ENCODE measurements at regions not wholly inside any gene's neighbourhood (a gene's known extent, or its start where the extent isn't known, plus 50 kb on each side); places are given as distances from the start of the nearest gene placed in this dataset.

DNA sequence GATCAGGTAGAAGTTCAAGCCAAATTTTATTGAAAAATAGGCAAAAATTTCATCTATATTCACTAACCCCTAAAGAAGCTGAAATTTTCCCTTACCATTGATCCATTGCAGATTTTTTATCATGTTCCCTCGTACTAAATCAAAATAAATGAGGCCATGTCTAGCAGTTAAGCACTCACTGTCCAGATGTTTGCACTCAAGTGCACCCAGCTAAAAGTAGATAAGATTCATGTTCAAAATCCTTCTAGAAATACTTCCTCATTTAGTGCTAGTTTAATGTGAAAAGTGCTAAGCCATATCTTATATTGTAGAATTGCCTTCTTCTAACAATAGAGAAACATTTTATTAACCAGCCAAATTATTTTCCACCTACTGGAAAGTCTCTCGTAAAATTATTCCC is 164.7 kb upstream of the UBE2E2 start:
- Histone ChIP-seq H3K4me1 (ENCODE audit: control insufficient read depth, insufficient read depth, low read length) (no peaks in the 10 kb centered on the region), H3K9me3 (ENCODE audit: control insufficient read depth, low read depth, low read length) (no peaks in the 10 kb centered on the region), H3K4me3 (ENCODE audit: low read length) (no peak overlapping the region), H3K27ac (ENCODE audit: low read length) (no peak overlapping the region), H3K36me3 (ENCODE audit: control insufficient read depth, insufficient read depth, low read length) (no peaks in the 10 kb centered on the region), H3K27me3 (ENCODE audit: control insufficient read depth, insufficient read depth, low read length) (no peaks in the 10 kb centered on the region)
- DNase-seq = no peak
- WGBS (ENCODE audit: insufficient coverage, low lambda C conversion rate) = 85% methylated on average over 2 of the region's 2 CpGs

DNA sequence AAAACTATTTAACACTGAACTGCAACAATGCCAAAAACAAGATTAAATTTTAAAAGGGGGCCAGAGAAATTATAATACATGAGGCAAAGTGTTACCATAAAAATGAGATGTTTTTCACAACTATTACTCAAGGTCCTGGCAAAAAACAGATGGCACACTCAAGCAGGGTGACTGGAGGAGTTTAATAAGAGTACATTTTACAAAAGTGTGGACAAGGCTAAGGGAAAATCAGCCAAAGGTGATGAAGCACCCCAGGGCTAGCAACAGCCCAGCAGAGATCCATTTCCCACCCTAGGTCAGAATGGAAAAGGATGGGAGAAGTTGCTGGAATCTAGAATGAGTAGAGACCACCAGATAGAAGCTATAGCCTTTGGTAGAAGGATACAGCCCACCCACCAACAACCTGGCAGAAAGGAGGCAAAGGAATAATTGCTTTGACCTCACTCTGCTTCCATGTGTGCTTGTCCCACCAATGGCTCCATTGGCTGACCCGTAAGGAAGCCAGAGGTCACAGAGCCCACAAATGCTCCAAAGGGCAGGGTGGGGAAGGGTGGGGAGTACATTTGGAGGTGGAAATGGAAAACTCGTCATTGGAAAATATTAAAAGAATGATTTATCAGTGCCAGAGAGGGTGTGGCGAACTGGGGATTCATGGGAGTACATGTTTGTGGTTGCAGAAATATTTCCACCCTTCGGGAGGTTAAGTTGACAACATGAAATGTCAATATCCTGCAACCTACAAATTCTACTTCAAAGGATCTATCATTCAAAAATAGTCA is 161.0 kb upstream of the UBE2E2 start:
- Histone ChIP-seq H3K4me1 (ENCODE audit: control insufficient read depth, insufficient read depth, low read length) (no peaks in the 10 kb centered on the region), H3K4me3 (ENCODE audit: low read length) (no peak overlapping the region), H3K27ac (ENCODE audit: low read length) (no peak overlapping the region), H3K36me3 (ENCODE audit: control insufficient read depth, insufficient read depth, low read length) (no peaks in the 10 kb centered on the region), H3K27me3 (ENCODE audit: control insufficient read depth, insufficient read depth, low read length) (no peaks in the 10 kb centered on the region), H3K9me3 (ENCODE audit: control insufficient read depth, low read depth, low read length) (no peaks in the 10 kb centered on the region)
- DNase-seq = no peak
- 94% methylated on average over 2 of the region's 4 CpGs for WGBS (ENCODE audit: insufficient coverage, low lambda C conversion rate)

DNA sequence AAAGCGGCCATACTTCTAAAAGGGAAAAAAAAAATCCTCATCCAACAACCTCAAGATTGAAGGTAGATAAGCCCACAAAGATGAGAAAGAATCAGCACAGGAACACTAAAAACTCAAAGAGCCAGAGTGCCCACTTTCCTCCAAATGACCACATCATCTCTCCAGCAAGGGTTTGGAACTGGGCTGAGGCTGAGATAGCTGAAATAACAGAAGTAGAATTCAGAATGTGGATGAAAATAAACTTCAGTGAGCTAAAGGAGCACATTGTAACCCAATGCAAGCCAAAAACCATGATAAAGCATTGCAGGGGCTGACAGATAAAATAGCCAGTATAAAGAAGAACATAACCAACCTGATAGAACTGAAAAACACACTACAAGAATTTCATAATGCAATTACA is 158.7 kb upstream of the UBE2E2 start:
- no peak for DNase-seq
- no peaks in the 10 kb centered on the region for H3K27me3 ChIP-seq (ENCODE audit: control insufficient read depth, insufficient read depth, low read length)
- no peak overlapping the region for H3K4me3 ChIP-seq (ENCODE audit: low read length)
- no peaks in the 10 kb centered on the region for H3K9me3 ChIP-seq (ENCODE audit: control insufficient read depth, low read depth, low read length)
- H3K4me1 ChIP-seq (ENCODE audit: control insufficient read depth, insufficient read depth, low read length) = no peaks in the 10 kb centered on the region
- H3K27ac ChIP-seq (ENCODE audit: low read length) = no peak overlapping the region
- no peaks in the 10 kb centered on the region for H3K36me3 ChIP-seq (ENCODE audit: control insufficient read depth, insufficient read depth, low read length)
- no CpG with 5 or more reads among the region's 1 CpG for WGBS (ENCODE audit: insufficient coverage, low lambda C conversion rate)

DNA sequence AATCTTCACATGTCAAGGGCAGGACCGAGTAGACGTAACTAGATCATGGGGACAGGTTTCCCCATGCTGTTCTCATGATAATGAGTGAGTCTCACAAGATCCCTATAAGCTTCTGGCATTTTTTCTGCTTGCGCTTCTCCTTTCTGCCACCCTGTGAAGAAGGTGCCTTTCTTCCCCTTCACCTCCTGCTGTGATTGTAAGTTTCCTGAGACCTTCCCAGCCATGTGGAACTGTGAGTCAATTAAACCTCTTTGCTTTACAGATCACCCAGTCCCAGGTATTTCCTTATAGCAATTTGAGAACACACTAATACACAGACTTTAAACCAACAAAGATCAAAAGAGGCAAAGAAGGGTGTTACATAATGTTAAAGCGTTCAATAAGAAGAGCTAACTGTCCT is 156.6 kb upstream of the UBE2E2 start:
- DNase-seq = no peak
- no peaks in the 10 kb centered on the region for H3K4me1 ChIP-seq (ENCODE audit: control insufficient read depth, insufficient read depth, low read length)
- 100% methylated on average over 2 of the region's 4 CpGs for WGBS (ENCODE audit: insufficient coverage, low lambda C conversion rate)
- no peaks in the 10 kb centered on the region for H3K9me3 ChIP-seq (ENCODE audit: control insufficient read depth, low read depth, low read length)
- no peak overlapping the region for H3K27ac ChIP-seq (ENCODE audit: low read length)
- no peaks in the 10 kb centered on the region for H3K27me3 ChIP-seq (ENCODE audit: control insufficient read depth, insufficient read depth, low read length)
- no peak overlapping the region for H3K4me3 ChIP-seq (ENCODE audit: low read length)
- no peaks in the 10 kb centered on the region for H3K36me3 ChIP-seq (ENCODE audit: control insufficient read depth, insufficient read depth, low read length)

DNA sequence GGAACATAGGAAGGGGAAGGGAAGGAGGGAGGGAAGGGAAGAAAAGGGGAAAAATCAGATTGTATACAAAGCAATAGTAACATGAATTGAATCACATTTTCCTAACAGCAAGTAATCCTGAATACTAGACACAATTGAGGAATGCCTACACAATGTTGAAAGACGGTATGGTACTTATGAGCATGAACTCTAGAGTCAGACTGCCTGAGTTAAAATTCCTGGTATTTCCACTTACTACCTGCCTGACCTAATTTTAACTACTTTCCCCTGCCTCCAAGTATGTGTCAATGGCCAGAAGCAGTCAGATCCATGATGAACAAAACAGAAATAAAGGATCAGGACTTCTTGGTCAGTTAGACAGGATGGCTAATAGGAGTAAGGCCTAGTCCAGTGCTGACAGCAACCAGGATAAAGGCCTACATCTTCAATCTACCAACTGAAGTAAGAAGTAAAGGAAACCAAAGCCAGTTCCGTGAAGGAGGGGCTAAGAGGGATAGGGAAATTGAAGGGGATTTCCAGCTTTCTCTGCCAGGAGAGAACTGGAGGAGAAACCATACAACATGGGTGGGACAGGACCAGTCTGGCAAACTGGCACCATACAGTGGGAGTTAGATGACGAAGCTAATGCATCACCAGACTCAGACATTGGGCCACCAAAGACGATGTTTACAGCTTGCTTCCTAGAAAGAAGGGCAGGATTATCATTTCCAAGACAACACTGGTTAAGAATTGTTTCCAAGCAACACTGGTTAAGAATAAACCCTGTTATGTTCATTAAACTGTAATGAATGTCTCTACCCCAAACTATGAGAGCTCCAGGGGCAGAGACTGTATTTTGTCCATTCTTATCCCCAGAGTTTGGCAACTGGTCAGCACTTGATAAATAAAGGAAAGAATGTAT is 151.6 kb upstream of the UBE2E2 start:
- no peak overlapping the region for H3K4me3 ChIP-seq (ENCODE audit: low read length)
- H3K27me3 ChIP-seq (ENCODE audit: control insufficient read depth, insufficient read depth, low read length) = no peaks in the 10 kb centered on the region
- H3K27ac ChIP-seq (ENCODE audit: low read length) = no peak overlapping the region
- H3K36me3 ChIP-seq (ENCODE audit: control insufficient read depth, insufficient read depth, low read length) = no peaks in the 10 kb centered on the region
- H3K9me3 ChIP-seq (ENCODE audit: control insufficient read depth, low read depth, low read length) = no peaks in the 10 kb centered on the region
- DNase-seq = no peak
- H3K4me1 ChIP-seq (ENCODE audit: control insufficient read depth, insufficient read depth, low read length) = no peaks in the 10 kb centered on the region
- WGBS (ENCODE audit: insufficient coverage, low lambda C conversion rate) = no CpG with 5 or more reads among the region's 4 CpGs

DNA sequence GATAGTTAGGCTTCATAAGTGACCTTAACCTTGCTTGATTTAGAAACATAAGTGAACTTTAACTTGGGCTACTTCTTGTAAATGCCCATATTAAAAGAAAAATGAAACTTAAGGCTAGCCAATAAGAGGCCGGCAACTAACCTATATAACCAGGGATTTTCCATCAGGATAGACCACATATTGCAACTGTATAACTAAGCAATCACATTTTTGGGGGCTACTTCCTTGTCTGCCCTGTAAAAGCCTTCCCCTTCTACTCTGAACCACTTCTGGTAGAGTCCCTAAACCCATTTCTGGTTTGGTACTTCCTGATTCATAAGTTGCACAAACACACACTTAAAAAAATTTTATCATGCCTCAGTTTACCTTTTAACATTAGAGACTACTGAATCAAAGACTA is 150.9 kb upstream of the UBE2E2 start:
- H3K36me3 ChIP-seq (ENCODE audit: control insufficient read depth, insufficient read depth, low read length) = no peaks in the 10 kb centered on the region
- no CpG with 5 or more reads among the region's 1 CpG for WGBS (ENCODE audit: insufficient coverage, low lambda C conversion rate)
- no peak for DNase-seq
- H3K4me1 ChIP-seq (ENCODE audit: control insufficient read depth, insufficient read depth, low read length) = no peaks in the 10 kb centered on the region
- H3K27ac ChIP-seq (ENCODE audit: low read length) = no peak overlapping the region
- no peaks in the 10 kb centered on the region for H3K27me3 ChIP-seq (ENCODE audit: control insufficient read depth, insufficient read depth, low read length)
- no peak overlapping the region for H3K4me3 ChIP-seq (ENCODE audit: low read length)
- no peaks in the 10 kb centered on the region for H3K9me3 ChIP-seq (ENCODE audit: control insufficient read depth, low read depth, low read length)

DNA sequence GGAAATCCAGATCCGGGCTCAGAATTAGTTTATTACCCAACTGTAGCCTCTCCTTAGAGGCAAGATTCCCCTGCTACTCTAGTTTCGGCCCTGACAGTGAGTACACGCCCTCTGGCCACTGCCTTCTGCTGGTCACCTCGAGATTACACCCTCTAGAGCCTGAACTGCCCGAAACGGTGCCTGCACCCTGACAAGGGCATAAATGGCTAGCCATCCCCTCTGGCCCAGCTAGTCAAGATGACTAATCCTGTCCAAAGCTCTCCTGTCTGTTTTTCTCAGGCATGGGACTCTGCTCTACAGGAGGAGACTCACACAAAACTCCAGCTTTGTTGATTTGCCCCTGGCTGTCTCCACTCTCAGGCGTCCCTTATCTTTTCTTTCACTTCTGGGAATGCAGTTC is 150.5 kb upstream of the UBE2E2 start:
- WGBS (ENCODE audit: insufficient coverage, low lambda C conversion rate) = no CpG with 5 or more reads among the region's 7 CpGs
- H3K4me3 ChIP-seq (ENCODE audit: low read length) = no peak overlapping the region
- no peaks in the 10 kb centered on the region for H3K36me3 ChIP-seq (ENCODE audit: control insufficient read depth, insufficient read depth, low read length)
- no peaks in the 10 kb centered on the region for H3K27me3 ChIP-seq (ENCODE audit: control insufficient read depth, insufficient read depth, low read length)
- DNase-seq = no peak
- H3K27ac ChIP-seq (ENCODE audit: low read length) = no peak overlapping the region
- H3K9me3 ChIP-seq (ENCODE audit: control insufficient read depth, low read depth, low read length) = no peaks in the 10 kb centered on the region
- H3K4me1 ChIP-seq (ENCODE audit: control insufficient read depth, insufficient read depth, low read length) = no peaks in the 10 kb centered on the region

DNA sequence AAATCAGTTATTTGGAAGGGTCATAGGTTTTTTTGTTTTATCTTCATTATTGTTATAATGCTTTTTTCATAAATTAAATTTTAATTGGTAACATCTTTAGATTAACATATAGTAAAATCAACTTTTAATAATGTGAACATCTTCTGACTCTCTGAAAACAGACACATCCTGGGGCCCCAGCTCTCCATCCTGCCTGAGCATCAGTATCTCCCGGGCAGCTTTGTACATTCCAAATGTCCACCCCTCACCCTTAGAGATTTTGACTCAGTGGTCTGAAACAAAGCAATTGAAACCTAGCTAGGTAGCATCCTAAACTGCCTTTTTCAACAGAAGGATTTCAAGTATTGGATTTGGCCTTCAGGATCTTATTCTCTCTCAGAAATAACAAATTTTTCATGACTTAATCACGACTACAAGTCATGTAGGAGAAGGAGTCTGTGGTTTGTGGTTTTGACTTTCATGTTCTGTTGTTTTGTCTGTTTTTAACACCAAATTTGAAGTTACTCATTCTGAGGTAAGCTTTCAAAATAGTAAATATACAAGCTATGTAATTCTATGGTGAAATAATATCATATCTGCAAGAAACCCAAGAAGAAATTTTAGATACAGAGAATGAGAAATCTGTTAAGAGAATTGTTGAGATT is 147.3 kb upstream of the UBE2E2 start:
- Histone ChIP-seq H3K4me1 (ENCODE audit: control insufficient read depth, insufficient read depth, low read length) (no peaks in the 10 kb centered on the region), H3K4me3 (ENCODE audit: low read length) (no peak overlapping the region), H3K27ac (ENCODE audit: low read length) (no peak overlapping the region), H3K9me3 (ENCODE audit: control insufficient read depth, low read depth, low read length) (no peaks in the 10 kb centered on the region), H3K27me3 (ENCODE audit: control insufficient read depth, insufficient read depth, low read length) (no peaks in the 10 kb centered on the region), H3K36me3 (ENCODE audit: control insufficient read depth, insufficient read depth, low read length) (no peaks in the 10 kb centered on the region)
- no CpG with 5 or more reads among the region's 2 CpGs for WGBS (ENCODE audit: insufficient coverage, low lambda C conversion rate)
- DNase-seq = no peak

DNA sequence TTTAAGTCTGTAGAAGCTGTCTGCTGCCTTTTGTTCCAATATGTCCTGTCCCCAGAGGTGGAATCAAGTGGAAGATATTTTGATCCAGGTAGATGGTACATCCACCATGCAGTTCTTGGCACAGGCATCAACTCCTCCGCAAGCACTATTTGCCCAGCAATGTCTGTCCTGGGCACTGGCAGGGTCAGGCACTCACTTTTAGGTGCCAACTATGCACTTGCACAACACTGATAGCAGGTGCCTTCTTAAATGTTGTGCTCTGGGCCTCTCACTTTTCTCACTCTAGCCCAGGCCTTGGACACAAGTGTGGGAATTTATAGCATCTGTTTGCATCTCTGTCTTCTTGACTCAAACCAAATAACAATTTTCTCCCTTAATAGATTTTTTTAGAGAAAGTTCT is 140.5 kb upstream of the UBE2E2 start:
- no peak for DNase-seq
- no peaks in the 10 kb centered on the region for H3K9me3 ChIP-seq (ENCODE audit: control insufficient read depth, low read depth, low read length)
- H3K27me3 ChIP-seq (ENCODE audit: control insufficient read depth, insufficient read depth, low read length) = no peaks in the 10 kb centered on the region
- H3K4me3 ChIP-seq (ENCODE audit: low read length) = no peak overlapping the region
- no peaks in the 10 kb centered on the region for H3K4me1 ChIP-seq (ENCODE audit: control insufficient read depth, insufficient read depth, low read length)
- no peaks in the 10 kb centered on the region for H3K36me3 ChIP-seq (ENCODE audit: control insufficient read depth, insufficient read depth, low read length)
- no CpG with 5 or more reads among the region's 1 CpG for WGBS (ENCODE audit: insufficient coverage, low lambda C conversion rate)
- H3K27ac ChIP-seq (ENCODE audit: low read length) = no peak overlapping the region

DNA sequence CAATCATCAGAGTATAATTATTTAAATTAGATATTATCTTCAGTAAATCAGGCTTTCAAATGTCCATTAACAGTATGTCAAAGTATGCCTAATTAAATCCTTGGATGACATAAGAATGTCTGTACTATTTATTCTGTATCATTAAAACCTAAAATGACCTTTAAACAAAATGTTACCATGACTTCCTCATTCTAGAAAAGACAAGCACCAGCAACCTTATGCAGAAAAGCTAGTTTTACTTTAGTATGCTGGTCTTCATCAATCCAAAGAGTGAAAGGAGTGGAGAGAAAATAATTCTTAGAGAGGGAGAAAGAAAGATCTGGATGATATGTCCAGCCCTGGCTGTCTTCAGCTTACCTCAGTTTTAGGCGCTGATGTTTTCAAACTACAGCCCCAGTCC is 140.1 kb upstream of the UBE2E2 start:
- Histone ChIP-seq H3K9me3 (ENCODE audit: control insufficient read depth, low read depth, low read length) (no peaks in the 10 kb centered on the region), H3K27ac (ENCODE audit: low read length) (no peak overlapping the region), H3K4me1 (ENCODE audit: control insufficient read depth, insufficient read depth, low read length) (no peaks in the 10 kb centered on the region), H3K4me3 (ENCODE audit: low read length) (no peak overlapping the region), H3K27me3 (ENCODE audit: control insufficient read depth, insufficient read depth, low read length) (no peaks in the 10 kb centered on the region), H3K36me3 (ENCODE audit: control insufficient read depth, insufficient read depth, low read length) (no peaks in the 10 kb centered on the region)
- WGBS (ENCODE audit: insufficient coverage, low lambda C conversion rate) = no CpG with 5 or more reads among the region's 1 CpG
- DNase-seq = no peak

Measured in large intestine (tissue), 3 donors.